GM04504 (cell line): ENCODE measurements at regions not wholly inside any gene's neighbourhood (a gene's known extent, or its start where the extent isn't known, plus 50 kb on each side); places are given as distances from the start of the nearest gene placed in this dataset.
"Not testable (repeated sequence)": the region's sequence is repeated elsewhere in the genome, so short reads cannot be mapped to it uniquely, and the experiment has no call there.

Experiments
- DNase-seq: peaks from one replicate; pipeline ENCODE4 v3.0.0-alpha.2; 2012; ENCODE audit warnings: low read depth

DNA sequence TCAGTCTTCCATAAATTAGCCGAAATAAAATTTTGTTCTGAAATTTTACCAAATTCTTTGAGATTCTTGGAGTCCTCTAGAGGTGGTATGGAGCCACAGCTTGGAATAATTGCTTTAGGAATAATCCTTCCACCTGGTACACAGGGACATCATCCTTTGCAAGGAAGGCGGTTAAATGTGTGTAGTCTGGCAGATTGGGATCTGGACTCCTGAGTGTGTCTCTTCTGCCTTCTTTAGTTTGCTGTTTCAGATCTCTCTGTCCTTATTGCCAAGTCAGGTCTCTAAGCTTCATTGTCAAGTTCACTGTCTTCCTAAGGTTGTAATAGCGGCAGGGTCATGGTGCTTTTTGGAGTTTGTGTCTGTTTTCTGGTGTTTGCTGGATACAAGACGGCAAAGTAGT lies 393.9 kb upstream of the RGS6 start:
- no peak for DNase-seq

GRCh38 chr14:71538938-71539649 lies 393.1 kb upstream of the RGS6 start:
- DNase-seq: no peak

DNA sequence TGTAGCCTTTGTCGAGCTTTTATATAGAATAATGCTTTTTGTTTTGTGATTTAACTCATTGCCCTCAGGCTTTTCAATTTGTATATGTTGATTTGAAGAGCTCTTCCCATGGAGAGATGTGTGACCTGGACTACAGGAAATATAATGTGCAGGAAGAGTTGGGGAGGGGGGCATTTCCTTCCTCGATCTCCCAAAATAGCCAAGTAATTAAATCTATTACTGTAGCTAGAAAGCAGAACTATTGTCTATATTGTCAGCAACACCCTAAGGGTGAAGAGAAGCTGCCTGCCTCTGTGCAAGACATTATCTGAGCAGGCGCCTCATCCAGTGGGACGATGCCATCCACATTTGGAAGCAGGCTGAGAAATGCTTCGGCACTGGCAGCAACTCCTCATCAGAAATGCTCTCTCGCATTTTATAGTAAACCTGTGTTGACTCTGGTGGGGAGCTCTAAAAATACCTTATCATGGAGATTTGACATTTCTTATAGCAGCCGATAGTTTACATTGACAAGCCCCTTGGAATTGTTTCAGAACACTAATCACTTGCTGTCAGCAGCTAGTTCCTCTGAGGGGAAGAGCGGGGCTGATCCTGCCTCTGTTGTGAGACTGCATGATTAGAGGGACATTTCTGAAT lies 392.5 kb upstream of the RGS6 start:
- DNase-seq: no peak

- no peak for DNase-seq
These were observed 391.0 kb upstream of the RGS6 start for GRCh38 chr14:71541271-71541670.

DNA sequence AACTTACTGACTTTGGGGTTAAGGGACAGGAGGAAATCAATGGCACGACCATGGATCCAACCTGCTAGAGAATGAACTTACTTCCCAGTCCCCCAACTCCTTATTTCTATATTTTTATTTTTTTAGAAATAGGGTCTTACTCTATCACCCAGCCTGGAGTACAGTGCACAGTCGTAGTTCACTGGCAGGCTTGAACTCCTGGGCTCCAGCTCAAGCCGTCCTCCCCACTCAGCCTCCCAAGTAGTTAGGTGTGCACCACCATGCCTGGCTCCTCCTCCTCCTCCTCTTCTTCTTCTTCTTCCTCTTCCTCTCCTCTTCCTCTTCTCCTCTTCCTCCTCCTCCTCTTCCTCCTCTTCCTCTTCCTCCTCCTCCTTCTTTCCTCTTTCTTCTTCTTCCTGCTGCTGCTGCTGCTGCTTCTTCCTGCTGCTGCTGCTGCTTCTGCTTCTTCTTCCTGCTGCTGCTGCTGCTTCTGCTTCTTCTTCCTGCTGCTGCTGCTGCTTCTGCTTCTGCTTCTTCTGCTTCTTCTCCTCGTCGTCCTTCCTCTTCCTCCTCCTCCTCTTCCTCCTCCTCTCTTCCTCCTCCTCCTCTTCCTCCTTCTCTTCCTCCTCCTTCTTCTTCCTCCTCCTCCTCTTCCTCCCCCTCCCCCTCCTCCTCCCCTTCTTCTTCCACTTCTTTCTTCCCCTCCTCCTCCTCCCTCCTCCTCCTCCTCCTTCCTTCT lies 390.1 kb upstream of the RGS6 start:
- no peak for DNase-seq

GRCh38 chr14:71549421-71550050 lies 382.7 kb upstream of the RGS6 start:
- DNase-seq: no peak

- no peak for DNase-seq
These were observed 381.9 kb upstream of the RGS6 start for GRCh38 chr14:71550367-71550766.

- DNase-seq: peak; percentile 78
These were observed 380.8 kb upstream of the RGS6 start for GRCh38 chr14:71551291-71551950.

DNA sequence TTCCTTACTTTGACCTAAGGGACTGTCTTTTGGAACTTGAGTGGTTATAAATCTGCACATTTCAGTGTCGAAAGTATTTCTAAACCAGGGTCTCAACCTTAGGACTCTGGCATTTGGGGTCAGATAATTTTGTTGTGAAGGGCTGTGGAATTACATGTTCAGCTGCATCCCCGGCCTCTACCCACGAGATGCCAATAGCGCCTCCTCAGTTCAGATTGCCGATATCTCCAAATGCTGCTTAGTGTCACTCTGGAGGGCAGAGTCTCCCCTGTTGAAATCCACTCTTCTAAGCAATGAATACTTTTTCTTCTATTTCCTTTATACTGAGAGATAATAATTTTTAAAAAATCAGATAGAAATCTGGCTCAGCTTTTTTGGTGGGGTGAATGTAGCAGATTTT lies 379.4 kb upstream of the RGS6 start:
- no peak for DNase-seq

DNA sequence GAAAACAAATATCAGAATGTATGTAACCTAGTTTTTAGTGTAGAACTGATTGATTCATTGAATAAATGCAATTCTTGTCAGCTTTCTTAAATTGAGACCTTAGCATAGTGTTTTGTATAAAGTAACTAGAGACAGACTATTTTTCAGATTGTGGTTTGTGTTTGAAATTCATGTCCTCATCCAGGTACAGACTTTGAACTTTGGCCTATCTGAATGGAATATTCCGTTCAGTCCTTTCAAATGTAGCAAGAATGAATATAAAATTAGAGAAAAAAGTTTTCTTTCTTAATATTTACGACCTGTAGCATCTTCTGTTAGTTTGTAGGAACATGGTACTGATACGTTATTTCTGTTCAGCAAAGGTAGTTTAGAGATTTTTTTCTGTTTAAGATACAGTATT lies 378.4 kb upstream of the RGS6 start:
- no peak for DNase-seq

GRCh38 chr14:71554323-71554722 lies 377.9 kb upstream of the RGS6 start:
- DNase-seq: no peak

DNA sequence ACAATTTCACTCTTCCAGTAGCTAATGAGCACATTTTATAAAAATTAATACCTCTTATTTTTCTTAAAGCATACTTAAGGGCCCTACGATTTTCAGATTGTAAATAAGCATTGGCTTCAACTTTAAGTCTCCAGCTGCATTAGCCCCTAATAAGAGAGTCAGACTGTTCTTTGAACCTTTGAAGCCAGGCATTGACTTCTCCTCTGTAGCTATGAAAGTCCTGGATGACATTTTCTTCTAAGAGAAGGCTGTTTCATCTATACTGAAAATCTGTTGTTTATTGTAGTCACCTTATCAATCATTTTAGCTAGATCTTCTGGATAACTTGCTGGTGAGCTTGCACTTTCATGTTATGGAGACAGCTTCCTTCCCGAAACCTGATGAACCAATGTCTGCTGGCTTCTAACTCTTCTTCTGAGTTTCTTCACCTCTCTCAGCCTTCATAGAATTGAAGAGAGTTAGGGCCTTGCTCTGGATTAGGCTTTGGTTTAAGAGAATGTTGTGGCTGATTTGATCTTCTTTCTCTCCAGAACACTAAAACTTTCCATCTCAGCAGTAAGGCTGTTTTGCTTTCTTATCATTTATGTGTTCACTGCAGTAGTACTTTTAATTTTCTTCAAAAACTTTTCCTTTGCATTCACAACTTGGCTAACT lies 377.1 kb upstream of the RGS6 start:
- DNase-seq: no peak

- DNase-seq: peak; percentile 21
These were observed 376.3 kb upstream of the RGS6 start for GRCh38 chr14:71555654-71556559.

- no peak for DNase-seq
These were observed 375.5 kb upstream of the RGS6 start for GRCh38 chr14:71556730-71557129.

- no peak for DNase-seq
These were observed 374.9 kb upstream of the RGS6 start for GRCh38 chr14:71557351-71557750.

- DNase-seq: not testable (repeated sequence)
These were observed 373.3 kb upstream of the RGS6 start for GRCh38 chr14:71558943-71559342.

- DNase-seq: no peak
These were observed 371.5 kb upstream of the RGS6 start for GRCh38 chr14:71560751-71561150.

DNA sequence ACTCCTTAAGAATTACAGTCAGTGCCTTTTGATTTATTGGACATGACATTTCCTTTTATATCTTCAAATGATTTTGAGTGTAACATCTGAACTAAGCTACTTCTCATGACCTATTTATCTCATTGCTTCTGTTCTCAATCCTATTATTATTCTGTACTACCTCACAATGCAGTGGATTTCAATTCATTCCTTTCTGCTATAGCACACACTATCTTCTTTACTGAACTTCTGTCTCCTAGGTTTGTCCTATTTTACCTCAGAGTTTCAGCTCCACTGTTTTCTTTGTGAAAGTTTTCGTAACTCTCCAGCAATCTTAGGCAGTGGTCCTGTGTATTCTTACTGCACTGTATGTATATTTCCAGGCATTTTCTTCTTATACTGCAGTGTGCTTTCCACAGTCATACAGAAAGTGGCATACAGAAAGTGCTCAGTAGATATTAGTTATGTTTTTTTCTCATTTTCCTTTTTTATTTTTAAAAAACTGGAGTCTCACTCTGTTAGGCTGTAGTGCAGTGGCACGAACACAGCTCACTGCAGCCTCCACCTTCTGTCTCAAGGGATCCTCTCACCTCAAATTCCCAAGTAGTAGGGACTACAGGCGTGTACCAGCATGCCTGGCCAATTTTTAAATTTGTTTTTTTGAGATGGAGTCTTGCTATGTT lies 368.6 kb upstream of the RGS6 start:
- no peak for DNase-seq

- DNase-seq: no peak
These were observed 366.0 kb upstream of the RGS6 start for GRCh38 chr14:71566276-71566675.

- DNase-seq: not testable (repeated sequence)
These were observed 364.6 kb upstream of the RGS6 start for GRCh38 chr14:71567499-71568133.
